Retinal pigment epithelial cell (primary cell): ENCODE measurements at regions not wholly inside any gene's neighbourhood (a gene's known extent, or its start where the extent isn't known, plus 50 kb on each side); places are given as distances from the start of the nearest gene placed in this dataset.

Experiments used
- DNase-seq: peaks from one replicate; pipeline ENCODE4 v3.0.0-alpha.2; 2010; ENCODE audit warnings: low read depth
- H3K4me3 ChIP-seq: 2 replicates; pipeline ENCODE4 v1.5.1; 2011; ENCODE audit warnings: mild to moderate bottlenecking, low read length, control low read depth, moderate library complexity
- CTCF ChIP-seq: conservative IDR thresholded peaks from 2 replicates; pipeline ENCODE4 v1.5.1; 2011; ENCODE audit warnings: low read depth, low read length, control low read depth, inconsistent platforms

- TF ChIP-seq CTCF = no peak
- no peak for DNase-seq
- no peak overlapping the region for H3K4me3 ChIP-seq
Observed at GRCh38 chr10:111677759-111678158, 505.8 kb downstream of the GPAM start.

GRCh38 chr10:111686796-111687195 lies 496.8 kb downstream of the GPAM start:
- no peak for DNase-seq
- H3K4me3 ChIP-seq = no peak overlapping the region
- no peak for TF ChIP-seq CTCF

- DNase-seq = no peak
- TF ChIP-seq CTCF = no peak
- no peak overlapping the region for H3K4me3 ChIP-seq
Observed at GRCh38 chr10:111698711-111699110, 484.9 kb downstream of the GPAM start.

GRCh38 chr10:111703986-111704385 lies 479.6 kb downstream of the GPAM start:
- no peak overlapping the region for H3K4me3 ChIP-seq
- TF ChIP-seq CTCF = no peak
- DNase-seq = no peak

GRCh38 chr10:111705021-111705420 lies 478.5 kb downstream of the GPAM start:
- no peak for TF ChIP-seq CTCF
- no peak for DNase-seq
- H3K4me3 ChIP-seq = no peak overlapping the region

GRCh38 chr10:111706331-111706730 lies 477.2 kb downstream of the GPAM start:
- no peak for TF ChIP-seq CTCF
- no peak for DNase-seq
- H3K4me3 ChIP-seq = no peak overlapping the region

GRCh38 chr10:111707076-111707475 lies 476.5 kb downstream of the GPAM start:
- no peak for TF ChIP-seq CTCF

More at GRCh38 chr10:111707076-111707475, 476.5 kb downstream of the GPAM start:
- no peak overlapping the region for H3K4me3 ChIP-seq
- DNase-seq = no peak
